HG03175 (cell line): ENCODE measurements at regions not wholly inside any gene's neighbourhood (a gene's known extent, or its start where the extent isn't known, plus 50 kb on each side); places are given as distances from the start of the nearest gene placed in this dataset.

Source experiments
- ATAC-seq: cut with Tn5 transposase; IDR thresholded peaks from one replicate; pipeline ENCODE4 v1.9.1; 2021; ENCODE audit warnings: mild to moderate bottlenecking, moderate library complexity; ENCODE audit not compliant: unreplicated experiment

DNA sequence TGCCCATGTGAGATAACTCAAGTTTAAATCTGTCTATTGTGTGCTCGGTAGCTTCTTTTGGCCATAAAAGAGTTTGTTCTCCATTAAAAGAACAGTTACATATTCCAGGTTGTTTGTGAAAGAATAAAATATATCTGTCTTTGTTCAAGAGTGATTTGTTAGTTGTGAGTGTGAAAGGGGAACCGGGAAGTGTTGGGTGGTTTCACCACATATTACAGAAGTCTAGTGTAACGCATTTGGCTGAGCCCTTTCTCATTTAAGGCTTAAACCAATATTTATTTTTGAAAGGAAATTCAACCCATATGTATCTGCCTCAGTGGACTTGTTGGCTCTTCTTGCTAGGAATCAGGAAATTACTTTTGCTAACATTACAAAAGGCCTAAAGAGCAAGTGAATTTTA, 54.1 kb upstream of the DMRTA1 start:
- ATAC-seq, result no peak

DNA sequence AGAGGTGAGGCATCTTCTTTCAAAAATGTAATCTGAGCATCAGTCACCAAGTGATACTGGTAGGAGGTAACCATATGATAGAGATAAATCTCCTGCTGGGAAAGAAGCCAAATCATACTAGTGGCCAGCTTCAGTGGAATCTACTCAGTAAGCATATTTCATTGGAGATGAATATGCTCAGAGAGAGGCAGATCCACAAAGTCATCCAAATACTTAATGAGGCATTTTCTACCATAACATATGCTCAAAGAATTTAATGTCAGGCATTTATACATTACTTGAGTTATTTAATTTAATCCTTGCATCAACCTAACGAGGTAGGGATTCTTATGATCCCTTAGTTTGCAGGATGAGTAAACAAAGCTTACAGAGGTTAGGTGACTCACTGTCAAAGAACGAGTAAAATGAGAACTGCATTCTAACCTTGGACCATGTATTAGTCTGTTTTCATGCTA, 50.9 kb upstream of the DMRTA1 start:
- ATAC-seq, result no peak
